ENCODE measurements at regions not wholly inside any gene's neighbourhood (a gene's known extent, or its start where the extent isn't known, plus 50 kb on each side); places are given as distances from the start of the nearest gene placed in this dataset.

GRCh38 chr14:38941488-38941887, 161.5 kb downstream of the SEC23A start:
- CTCF ChIA-PET (ENCODE audit: partially characterized antibody): interaction anchor here (0.8 to 2.0 kb wide), 6 partner anchors 9 to 74 kb away, joined by 3 to 11 read pairs (median 4); no protein-coding TSS in a partner anchor
- H3K9me3 ChIP-seq (ENCODE audit: insufficient read depth in 2 of 2, low read depth in 1 of 2, low read length in 1 of 2): no peaks in the 10 kb centered on the region
- DNase-seq (ENCODE audit: low read depth in 1 of 2, low spot score in 2 of 2) (no peak), FAIRE-seq (no peak)
- H4K5ac ChIP-seq (ENCODE audit: insufficient read length, low read depth, low read length): no peak overlapping the region
- H3K4me1 ChIP-seq (replicated peaks in 1 of 4; ENCODE audit: control insufficient read depth in 3 of 4, insufficient read depth in 4 of 4, low read length in 3 of 4): no peaks in the 10 kb centered on the region
- TF ChIP-seq KDM1A (IDR thresholded peaks at IDR 0.05; ENCODE audit: borderline replicate concordance, low read length) (no peak), RAD21 (IDR thresholded peaks at IDR 0.05 in 1 of 2, conservative IDR thresholded peaks at IDR 0.05 in 1 of 2; ENCODE audit: low read depth in 2 of 2, low read length in 2 of 2) (peak in 1 of 2 experiments; percentile 28; a peak in 1 of 4 replicates), CTCF (IDR thresholded peaks at IDR 0.05; ENCODE audit: control extremely low read depth in 1 of 3, insufficient read depth in 1 of 3, low read depth in 1 of 3, low read length in 3 of 3) (peak in 2 of 3 experiments; percentile 15 to 29; a peak in 1 of 4 replicates)
- no peak overlapping the region for H3K4me3 ChIP-seq (ENCODE audit: extremely low read depth in 1 of 4, insufficient read depth in 2 of 4, low read depth in 3 of 4, low read length in 4 of 4)
- H4K91ac ChIP-seq (replicated peaks; ENCODE audit: insufficient read length, low read length): no peak overlapping the region
- H3K79me2 ChIP-seq (ENCODE audit: control insufficient read depth in 1 of 2, insufficient read depth in 2 of 2, low read length in 2 of 2): no peaks in the 10 kb centered on the region
- no peaks in the 10 kb centered on the region for H3K23me2 ChIP-seq (ENCODE audit: low read depth, low read length)
- H3K79me1 ChIP-seq (ENCODE audit: low read depth, low read length): no peaks in the 10 kb centered on the region
- H3K27ac ChIP-seq (ENCODE audit: low read depth, low read length): no peak overlapping the region
- WGBS, 2 experiments (ENCODE audit: extremely low coverage in 1 of 2, insufficient coverage in 1 of 2, insufficient read length in 1 of 2, insufficient replicate concordance in 2 of 2, low coverage in 1 of 2, low lambda C conversion rate in 2 of 2, missing lambda C conversion rate in 1 of 2): 80% methylated on average over 4 of the region's 4 CpGs; no CpG with 5 or more reads in 1 of the 2 experiments
- no peak overlapping the region for H3K14ac ChIP-seq (ENCODE audit: insufficient read length)
- H3K36me3 ChIP-seq (ENCODE audit: control insufficient read depth in 2 of 4, insufficient read depth in 4 of 4, low read length in 3 of 4): no peaks in the 10 kb centered on the region
- no peak overlapping the region for H2BK15ac ChIP-seq (ENCODE audit: low read length)
- H2BK12ac ChIP-seq (ENCODE audit: low read depth, low read length): no peak overlapping the region
- H3K9ac ChIP-seq (replicated peaks in 1 of 4; ENCODE audit: extremely low read depth in 1 of 4, low read depth in 3 of 4, low read length in 3 of 4): no peak overlapping the region
- no peak overlapping the region for H2BK120ac ChIP-seq (replicated peaks; ENCODE audit: low read depth, low read length)
- no peak overlapping the region for H2AK5ac ChIP-seq (ENCODE audit: low read depth, low read length)
- POLR2A ChIA-PET (ENCODE audit: partially characterized antibody): no interaction called here
- H3K4me2 ChIP-seq (ENCODE audit: insufficient read depth in 1 of 2, low read depth in 2 of 2, low read length in 2 of 2): no peak overlapping the region
- H3K27me3 ChIP-seq (replicated peaks in 1 of 4; ENCODE audit: control insufficient read depth in 3 of 4, extremely low read depth in 1 of 4, insufficient read depth in 3 of 4, low read length in 3 of 4): no peaks in the 10 kb centered on the region
- H3K4ac ChIP-seq (replicated peaks; ENCODE audit: insufficient read length, low read depth, low read length): no peak overlapping the region
- no peak overlapping the region for H3K18ac ChIP-seq (ENCODE audit: extremely low read depth, low read length)
- no peaks in the 10 kb centered on the region for H4K20me1 ChIP-seq (replicated peaks in 1 of 2; ENCODE audit: control insufficient read depth in 1 of 2, insufficient read depth in 2 of 2, low read length in 2 of 2)
- H4K8ac ChIP-seq (ENCODE audit: extremely low read depth, insufficient read depth, low read length): no peak overlapping the region
- no peak overlapping the region for H3K56ac ChIP-seq (replicated peaks; ENCODE audit: insufficient read length, low read depth, low read length)
- no peak overlapping the region for H3K23ac ChIP-seq (ENCODE audit: insufficient read length)
- no peak overlapping the region for H2BK5ac ChIP-seq (ENCODE audit: low read depth, low read length)
- no peak overlapping the region for H2BK20ac ChIP-seq (ENCODE audit: low read length)
- no peak overlapping the region for H2AFZ ChIP-seq (ENCODE audit: low read length)

Data from H1 (cell line).